ENCODE measurements at regions not wholly inside any gene's neighbourhood (a gene's known extent, or its start where the extent isn't known, plus 50 kb on each side); places are given as distances from the start of the nearest gene placed in this dataset.

- no peaks in the 10 kb centered on the region for H4K20me1 ChIP-seq (ENCODE audit: insufficient read depth)
- WGBS (ENCODE audit: low lambda C conversion rate) = 43% methylated on average over 9 of the region's 9 CpGs
- no peak overlapping the region for H3K27ac ChIP-seq (ENCODE audit: low read depth in 2 of 2, low read length in 1 of 2)
- no peak overlapping the region for H3K9ac ChIP-seq
- no peak for DNase-seq
- H3K9me3 ChIP-seq = no peaks in the 10 kb centered on the region
- no peak overlapping the region for H2AFZ ChIP-seq (ENCODE audit: low read depth)
- no peak overlapping the region for H3K4me2 ChIP-seq
- no peaks in the 10 kb centered on the region for H3K79me2 ChIP-seq (ENCODE audit: insufficient read depth)
- TF ChIP-seq TCF12 (IDR thresholded peaks at IDR 0.05) (no peak), FOXJ3 (CRISPR knock-in tag; IDR thresholded peaks at IDR 0.05) (no peak), JUND (IDR thresholded peaks at IDR 0.05) (no peak), SMC3 (IDR thresholded peaks at IDR 0.05; ENCODE audit: low read depth, low read length) (no peak), IRF3 (IDR thresholded peaks at IDR 0.05; ENCODE audit: low read depth, low read length) (no peak), TAF1 (IDR thresholded peaks at IDR 0.05; ENCODE audit: borderline replicate concordance, low read depth, low read length) (no peak), SIN3A (IDR thresholded peaks at IDR 0.05; ENCODE audit: borderline replicate concordance, low read depth, low read length) (no peak), CHD2 (IDR thresholded peaks at IDR 0.05; ENCODE audit: low read length, partially characterized antibody) (no peak)
- no peaks in the 10 kb centered on the region for H3K9me2 ChIP-seq
- no peaks in the 10 kb centered on the region for H3K27me3 ChIP-seq (ENCODE audit: insufficient read depth)
- H3K4me3 ChIP-seq (ENCODE audit: low read depth in 2 of 2, low read length in 1 of 2) = no peak overlapping the region
- peaks cover 0 to 7% of the 10 kb centered on the region in 2 experiments; a peak in 2 of 4 replicates for H3K4me1 ChIP-seq (ENCODE audit: control insufficient read depth in 1 of 2, insufficient read depth in 2 of 2, low read depth in 1 of 2, low read length in 1 of 2)
- ChIA-PET CTCF (interaction anchor here (3.2 kb wide), 1 partner anchor 11 kb away, joined by 15 read pairs; no protein-coding TSS in a partner anchor), POLR2A (no interaction called here)
- no peaks in the 10 kb centered on the region for H3F3A ChIP-seq (replicated peaks; ENCODE audit: insufficient read depth)
- H3K36me3 ChIP-seq (replicated peaks in 1 of 2; ENCODE audit: control insufficient read depth in 1 of 2, insufficient read depth in 2 of 2, low read length in 1 of 2) = no peaks in the 10 kb centered on the region
Measured at GRCh38 chr7:26480156-26480555, 188.5 kb downstream of the SNX10 start.

GRCh38 chr7:26482927-26483326 lies 191.3 kb downstream of the SNX10 start:
- Histone ChIP-seq H4K20me1 (ENCODE audit: insufficient read depth) (no peaks in the 10 kb centered on the region), H3F3A (replicated peaks; ENCODE audit: insufficient read depth) (no peaks in the 10 kb centered on the region), H3K79me2 (ENCODE audit: insufficient read depth) (no peaks in the 10 kb centered on the region), H3K9me3 (no peaks in the 10 kb centered on the region), H3K9me2 (no peaks in the 10 kb centered on the region), H3K4me2 (no peak overlapping the region), H3K9ac (no peak overlapping the region), H3K36me3 (replicated peaks in 1 of 2; ENCODE audit: control insufficient read depth in 1 of 2, insufficient read depth in 2 of 2, low read length in 1 of 2) (no peaks in the 10 kb centered on the region), H3K4me1 (ENCODE audit: control insufficient read depth in 1 of 2, insufficient read depth in 2 of 2, low read depth in 1 of 2, low read length in 1 of 2) (peaks cover 0 to 17% of the 10 kb centered on the region in 2 experiments; a peak in 2 of 4 replicates), H3K4me3 (ENCODE audit: low read depth in 2 of 2, low read length in 1 of 2) (no peak overlapping the region), H2AFZ (ENCODE audit: low read depth) (no peak overlapping the region), H3K27ac (ENCODE audit: low read depth in 2 of 2, low read length in 1 of 2) (no peak overlapping the region), H3K27me3 (ENCODE audit: insufficient read depth) (no peaks in the 10 kb centered on the region)
- WGBS (ENCODE audit: low lambda C conversion rate) = 29% methylated on average over 3 of the region's 3 CpGs
- DNase-seq = no peak
- no peak for TF ChIP-seq TCF12 (IDR thresholded peaks at IDR 0.05)
- CTCF ChIA-PET = interaction anchor here (0.8 to 1.8 kb wide), 4 partner anchors 11 to 185 kb away, joined by 3 to 9 read pairs (median 3); no protein-coding TSS in a partner anchor
- POLR2A ChIA-PET = interaction anchor here (0.6 kb wide), 1 partner anchor 8 kb away, joined by 4 read pairs; no protein-coding TSS in a partner anchor

GRCh38 chr7:26483843-26484242 lies 192.2 kb downstream of the SNX10 start:
- H3K27me3 ChIP-seq (ENCODE audit: insufficient read depth) = no peaks in the 10 kb centered on the region
- H3K4me3 ChIP-seq (ENCODE audit: low read depth in 2 of 2, low read length in 1 of 2) = no peak overlapping the region
- H3K4me2 ChIP-seq = no peak overlapping the region
- no peak for DNase-seq
- H3K79me2 ChIP-seq (ENCODE audit: insufficient read depth) = no peaks in the 10 kb centered on the region
- WGBS (ENCODE audit: low lambda C conversion rate) = 20% methylated on average over 5 of the region's 5 CpGs
- peaks cover 0 to 17% of the 10 kb centered on the region in 2 experiments; a peak in 2 of 4 replicates for H3K4me1 ChIP-seq (ENCODE audit: control insufficient read depth in 1 of 2, insufficient read depth in 2 of 2, low read depth in 1 of 2, low read length in 1 of 2)
- H3F3A ChIP-seq (replicated peaks; ENCODE audit: insufficient read depth) = no peaks in the 10 kb centered on the region
- no peaks in the 10 kb centered on the region for H4K20me1 ChIP-seq (ENCODE audit: insufficient read depth)
- H2AFZ ChIP-seq (ENCODE audit: low read depth) = no peak overlapping the region
- H3K9me2 ChIP-seq = no peaks in the 10 kb centered on the region
- no peaks in the 10 kb centered on the region for H3K9me3 ChIP-seq
- POLR2A ChIA-PET = no interaction called here
- no peak overlapping the region for H3K9ac ChIP-seq
- CTCF ChIA-PET = interaction anchor here (1.8 kb wide), 2 partner anchors 17 to 184 kb away, joined by 8 to 9 read pairs; no protein-coding TSS in a partner anchor
- H3K36me3 ChIP-seq (replicated peaks in 1 of 2; ENCODE audit: control insufficient read depth in 1 of 2, insufficient read depth in 2 of 2, low read length in 1 of 2) = no peaks in the 10 kb centered on the region
- no peak overlapping the region for H3K27ac ChIP-seq (ENCODE audit: low read depth in 2 of 2, low read length in 1 of 2)
- TF ChIP-seq RXRA (IDR thresholded peaks at IDR 0.05; ENCODE audit: borderline replicate concordance, low read depth) (no peak), RAD21 (IDR thresholded peaks at IDR 0.05; ENCODE audit: low read length) (no peak), CHD2 (IDR thresholded peaks at IDR 0.05; ENCODE audit: low read length, partially characterized antibody) (no peak), RCOR1 (IDR thresholded peaks at IDR 0.05; ENCODE audit: low read length) (no peak), NFIC (IDR thresholded peaks at IDR 0.05; ENCODE audit: borderline replicate concordance) (no peak), SMC3 (IDR thresholded peaks at IDR 0.05; ENCODE audit: low read depth, low read length) (no peak), POLR2AphosphoS5 (IDR thresholded peaks at IDR 0.05; ENCODE audit: low read depth, low read length) (no peak), TAF1 (IDR thresholded peaks at IDR 0.05; ENCODE audit: borderline replicate concordance, low read depth, low read length) (no peak), ELF1 (IDR thresholded peaks at IDR 0.05) (no peak), PBX3 (IDR thresholded peaks at IDR 0.05) (no peak), MEF2A (IDR thresholded peaks at IDR 0.05; ENCODE audit: borderline replicate concordance, low read depth) (no peak)
- TF ChIP-seq, protein P1, sequence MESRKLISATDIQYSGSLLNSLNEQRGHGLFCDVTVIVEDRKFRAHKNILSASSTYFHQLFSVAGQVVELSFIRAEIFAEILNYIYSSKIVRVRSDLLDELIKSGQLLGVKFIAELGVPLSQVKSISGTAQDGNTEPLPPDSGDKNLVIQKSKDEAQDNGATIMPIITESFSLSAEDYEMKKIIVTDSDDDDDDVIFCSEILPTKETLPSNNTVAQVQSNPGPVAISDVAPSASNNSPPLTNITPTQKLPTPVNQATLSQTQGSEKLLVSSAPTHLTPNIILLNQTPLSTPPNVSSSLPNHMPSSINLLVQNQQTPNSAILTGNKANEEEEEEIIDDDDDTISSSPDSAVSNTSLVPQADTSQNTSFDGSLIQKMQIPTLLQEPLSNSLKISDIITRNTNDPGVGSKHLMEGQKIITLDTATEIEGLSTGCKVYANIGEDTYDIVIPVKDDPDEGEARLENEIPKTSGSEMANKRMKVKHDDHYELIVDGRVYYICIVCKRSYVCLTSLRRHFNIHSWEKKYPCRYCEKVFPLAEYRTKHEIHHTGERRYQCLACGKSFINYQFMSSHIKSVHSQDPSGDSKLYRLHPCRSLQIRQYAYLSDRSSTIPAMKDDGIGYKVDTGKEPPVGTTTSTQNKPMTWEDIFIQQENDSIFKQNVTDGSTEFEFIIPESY (IDR thresholded peaks at IDR 0.05; ENCODE audit: borderline replicate concordance, low read depth) = no peak

Measured in SK-N-SH (cell line).